H1 (cell line): ENCODE measurements at regions not wholly inside any gene's neighbourhood (a gene's known extent, or its start where the extent isn't known, plus 50 kb on each side); places are given as distances from the start of the nearest gene placed in this dataset.

Source experiments
- CTCF ChIA-PET: fragments of 300-600 bp; sonication (Branson Sonifier 250); formaldehyde crosslinking; loops from one replicate; lab custom pipeline; 2021; ENCODE audit not compliant: partially characterized antibody; lab: Charles Lee
- POLR2A ChIA-PET: fragments of 300-600 bp; sonication (Branson Sonifier 250); formaldehyde crosslinking; loops from one replicate; lab custom pipeline; 2021; ENCODE audit warnings: inconsistent platforms; ENCODE audit not compliant: partially characterized antibody; lab: Charles Lee
- DNase-seq, 2 experiments: peaks; one replicate each; pipeline versions ENCODE4 v3.0.0 to v3.0.0-alpha.2; 2010 to 2022; ENCODE audit warnings: low spot score in 2 of 2, low read depth in 1 of 2, mixed read lengths in 1 of 2
- FAIRE-seq: peaks from 2 replicates; lab custom pipeline; 2011; peaks lifted over from hg19 to GRCh38; lab: Jason Lieb, UNC
- H2AFZ ChIP-seq: 2 replicates; pipeline ENCODE4 v1.8.1; 2012; ENCODE audit warnings: low read length, inconsistent platforms
- H2AK5ac ChIP-seq: 2 replicates; pipeline ENCODE4 v1.6.1; 2013; ENCODE audit warnings: low read depth, low read length
- H2BK120ac ChIP-seq: replicated peaks from 2 replicates; pipeline ENCODE3; 2013; ENCODE audit warnings: low read depth, low read length, inconsistent platforms
- H2BK12ac ChIP-seq: 2 replicates; pipeline ENCODE4 v1.6.1; 2013; ENCODE audit warnings: low read depth, low read length
- H2BK15ac ChIP-seq: 2 replicates; pipeline ENCODE4 v1.6.1; 2013; ENCODE audit warnings: low read length
- H2BK20ac ChIP-seq: 2 replicates; pipeline ENCODE4 v1.6.1; 2013; ENCODE audit warnings: low read length
- H2BK5ac ChIP-seq: 2 replicates; pipeline ENCODE4 v1.6.1; 2013; ENCODE audit warnings: low read depth, low read length
- H3K14ac ChIP-seq: 2 replicates; pipeline ENCODE4 v1.6.1; 2013; ENCODE audit warnings: inconsistent platforms; ENCODE audit not compliant: insufficient read length
- H3K18ac ChIP-seq: 2 replicates; pipeline ENCODE4 v1.6.1; 2013; ENCODE audit warnings: low read length; ENCODE audit errors: extremely low read depth
- H3K23ac ChIP-seq: 2 replicates; pipeline ENCODE4 v1.6.1; 2013; ENCODE audit warnings: inconsistent platforms; ENCODE audit not compliant: insufficient read length
- H3K23me2 ChIP-seq: 2 replicates; pipeline ENCODE4 v1.6.1; 2013; ENCODE audit warnings: low read depth, low read length
- H3K27ac ChIP-seq: 2 replicates; pipeline ENCODE4 v1.6.1; 2011; ENCODE audit warnings: low read depth, low read length, inconsistent platforms
- H3K27me3 ChIP-seq, 4 experiments: replicated peaks in 1 of 4; 1 replicate in 1 of 4; 2 replicates in 3 of 4; pipeline versions ENCODE4 v1.6.1 to v1.8.1; 2011 to 2013; ENCODE audit warnings: low read length in 3 of 4, mild to moderate bottlenecking in 3 of 4, inconsistent platforms in 2 of 4, mixed read lengths in 2 of 4, moderate library complexity in 1 of 4; ENCODE audit not compliant: control insufficient read depth in 3 of 4, insufficient read depth in 3 of 4; ENCODE audit errors: extremely low read depth in 1 of 4
- H3K36me3 ChIP-seq, 4 experiments: 2 replicates each; pipeline versions ENCODE4 v1.6.1 to v1.8.1; 2011 to 2013; ENCODE audit warnings: mild to moderate bottlenecking in 4 of 4, low read length in 3 of 4, moderate library complexity in 2 of 4, control low read depth in 1 of 4, inconsistent platforms in 1 of 4; ENCODE audit not compliant: insufficient read depth in 4 of 4, control insufficient read depth in 2 of 4
- H3K4ac ChIP-seq: replicated peaks from 2 replicates; pipeline ENCODE3; 2013; ENCODE audit warnings: low read length, low read depth, mixed read lengths, inconsistent platforms; ENCODE audit not compliant: insufficient read length
- H3K4me1 ChIP-seq, 4 experiments: replicated peaks in 1 of 4; 1 replicate in 1 of 4; 2 replicates in 3 of 4; pipeline versions ENCODE4 v1.6.1 to v1.8.1; 2011 to 2013; ENCODE audit warnings: low read length in 3 of 4, inconsistent platforms in 2 of 4, mixed read lengths in 1 of 4; ENCODE audit not compliant: insufficient read depth in 4 of 4, control insufficient read depth in 3 of 4
- H3K4me2 ChIP-seq, 2 experiments: 2 replicates each; pipeline versions ENCODE4 v1.6.1 to v1.8.1; 2011 to 2013; ENCODE audit warnings: low read depth in 2 of 2, low read length in 2 of 2, control low read depth in 1 of 2, inconsistent platforms in 1 of 2, mild to moderate bottlenecking in 1 of 2; ENCODE audit not compliant: insufficient read depth in 1 of 2
- H3K4me3 ChIP-seq, 4 experiments: fragments of 200-600, 300-600 bp in 1 of 4; sonication (generic), shearing (Covaris generic), sonication (Bioruptor Twin) in 1 of 4; 2 replicates each; pipeline versions ENCODE4 v1.5.1 to v1.8.1; 2011 to 2016; ENCODE audit warnings: low read length in 4 of 4, low read depth in 3 of 4, control low read depth in 2 of 4, inconsistent platforms in 2 of 4, mild to moderate bottlenecking in 2 of 4, mixed read lengths in 1 of 4, moderate library complexity in 1 of 4; ENCODE audit not compliant: insufficient read depth in 2 of 4; ENCODE audit errors: extremely low read depth in 1 of 4
- H3K56ac ChIP-seq: replicated peaks from 2 replicates; pipeline ENCODE3; 2013; ENCODE audit warnings: low read depth, mild to moderate bottlenecking, mixed read lengths, low read length, inconsistent platforms; ENCODE audit not compliant: insufficient read length
- H3K79me1 ChIP-seq: 2 replicates; pipeline ENCODE4 v1.6.1; 2013; ENCODE audit warnings: low read depth, low read length, control low read depth
- H3K79me2 ChIP-seq, 2 experiments: 2 replicates each; pipeline versions ENCODE4 v1.6.1 to v1.8.1; 2012 to 2013; ENCODE audit warnings: low read length in 2 of 2, mild to moderate bottlenecking in 2 of 2, inconsistent platforms in 1 of 2; ENCODE audit not compliant: insufficient read depth in 2 of 2, control insufficient read depth in 1 of 2
- H3K9ac ChIP-seq, 4 experiments: replicated peaks in 1 of 4; 1 replicate in 1 of 4; 2 replicates in 3 of 4; pipeline versions ENCODE4 v1.6.1 to v1.8.1; 2011 to 2013; ENCODE audit warnings: low read depth in 3 of 4, low read length in 3 of 4, control low read depth in 2 of 4, mild to moderate bottlenecking in 2 of 4, moderate library complexity in 2 of 4, inconsistent platforms in 1 of 4; ENCODE audit errors: extremely low read depth in 1 of 4
- H3K9me3 ChIP-seq, 2 experiments: 2 replicates each; pipeline versions ENCODE4 v1.6.1 to v1.8.1; 2012 to 2013; ENCODE audit warnings: mild to moderate bottlenecking in 2 of 2, moderate library complexity in 2 of 2, control low read depth in 1 of 2, inconsistent platforms in 1 of 2, low read depth in 1 of 2, low read length in 1 of 2, mixed read lengths in 1 of 2; ENCODE audit not compliant: insufficient read depth in 2 of 2
- H4K20me1 ChIP-seq, 2 experiments: replicated peaks in 1 of 2; 2 replicates each; pipeline versions ENCODE3 to v1.8.1; 2011 to 2013; ENCODE audit warnings: inconsistent platforms in 2 of 2, low read length in 2 of 2, mild to moderate bottlenecking in 1 of 2; ENCODE audit not compliant: insufficient read depth in 2 of 2, control insufficient read depth in 1 of 2
- H4K5ac ChIP-seq: 2 replicates; pipeline ENCODE4 v1.6.1; 2013; ENCODE audit warnings: low read length, low read depth, mixed read lengths, inconsistent platforms; ENCODE audit not compliant: insufficient read length
- H4K8ac ChIP-seq: 2 replicates; pipeline ENCODE4 v1.8.0; 2013; ENCODE audit warnings: mild to moderate bottlenecking, moderate library complexity, low read length, inconsistent platforms; ENCODE audit not compliant: insufficient read depth; ENCODE audit errors: extremely low read depth
- H4K91ac ChIP-seq: replicated peaks from 2 replicates; pipeline ENCODE3; 2013; ENCODE audit warnings: low read length, mixed read lengths, inconsistent platforms; ENCODE audit not compliant: insufficient read length
- BACH1 ChIP-seq: IDR thresholded peaks from 2 replicates; pipeline ENCODE4 v1.6.1; 2012; ENCODE audit warnings: low read length, improper control_type of control experiment
- KDM4A ChIP-seq: IDR thresholded peaks from one replicate; pipeline ENCODE4 v1.7.1; 2012; ENCODE audit warnings: low read depth, mild to moderate bottlenecking, moderate library complexity, low read length, inconsistent platforms; ENCODE audit not compliant: severe bottlenecking
- TBP ChIP-seq: IDR thresholded peaks from 2 replicates; pipeline ENCODE4 v1.6.1; 2011; ENCODE audit warnings: low read depth, low read length, improper control_type of control experiment
- YY1 ChIP-seq: IDR thresholded peaks from 2 replicates; pipeline ENCODE4 v1.6.1; 2011; ENCODE audit warnings: low read depth, mild to moderate bottlenecking, low read length
- WGBS, 2 experiments: shearing (Covaris generic) in 1 of 2; methylation state at CpG; one replicate each; pipeline versions ENCODE4 v1.1.6 to v1.1.7; 2013 to 2015; ENCODE audit warnings: low lambda C conversion rate in 2 of 2, mixed read lengths in 2 of 2, inconsistent platforms in 1 of 2, low coverage in 1 of 2, missing lambda C conversion rate in 1 of 2; ENCODE audit not compliant: insufficient replicate concordance in 2 of 2, insufficient coverage in 1 of 2, insufficient read length in 1 of 2; ENCODE audit errors: extremely low coverage in 1 of 2, missing lambda C conversion rate in 1 of 2; 5-methylcytosine and 5-hydroxymethylcytosine counted together

DNA sequence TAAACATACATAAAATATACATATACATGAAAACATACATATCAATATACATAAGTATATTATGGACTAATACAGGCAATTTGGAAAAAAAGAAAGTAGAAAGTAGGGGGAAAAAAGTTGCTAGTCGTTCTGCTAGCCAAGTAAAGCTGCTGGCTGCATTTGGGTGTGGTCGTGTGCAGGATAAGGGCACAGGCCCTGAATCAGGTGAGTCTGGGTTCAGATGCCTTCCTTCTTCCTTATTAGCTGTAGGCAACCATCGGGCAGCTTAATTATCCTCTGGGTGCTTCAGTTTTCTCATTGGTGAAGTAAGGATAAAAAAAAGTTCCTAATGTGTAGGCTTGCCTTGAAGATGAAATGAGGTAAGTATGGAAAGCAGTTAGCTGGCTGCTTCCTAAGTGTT, 59.2 kb upstream of the SPRY4 start:
- no peaks in the 10 kb centered on the region for H3K79me1 ChIP-seq

More for the DNA sequence above, 59.2 kb upstream of the SPRY4 start:
- Histone ChIP-seq H3K4me1 (peaks cover 2 to 7% (median 5%) of the 10 kb centered on the region in 4 experiments; a peak in 6 of 7 replicates), H2AK5ac (no peak overlapping the region), H4K91ac (no peak overlapping the region), H3K18ac (no peak overlapping the region), H3K9me3 (no peaks in the 10 kb centered on the region), H2BK20ac (no peak overlapping the region), H3K79me2 (no peaks in the 10 kb centered on the region), H4K8ac (no peak overlapping the region), H4K5ac (no peak overlapping the region), H3K9ac (no peak overlapping the region; a peak in 1 of 7 replicates), H3K14ac (no peak overlapping the region), H2BK120ac (no peak overlapping the region), H3K56ac (no peak overlapping the region), H3K27ac (no peak overlapping the region), H3K23ac (no peak overlapping the region), H3K4me3 (no peak overlapping the region), H3K4me2 (no peak overlapping the region), H4K20me1 (no peaks in the 10 kb centered on the region), H3K27me3 (no peaks in the 10 kb centered on the region), H2BK12ac (no peak overlapping the region), H2BK5ac (no peak overlapping the region), H3K4ac (no peak overlapping the region), H3K36me3 (no peaks in the 10 kb centered on the region), H2AFZ (no peak overlapping the region), H2BK15ac (no peak overlapping the region), H3K23me2 (no peaks in the 10 kb centered on the region)
- ChIA-PET CTCF (interaction anchor here (0.6 to 1.2 kb wide), 3 partner anchors 60 to 166 kb away, joined by 3 to 5 read pairs (median 3); no protein-coding TSS in a partner anchor), POLR2A (interaction anchor here (0.6 to 0.7 kb wide), 3 partner anchors 16 to 1376 kb away, joined by 3 to 4 read pairs (median 3); no protein-coding TSS in a partner anchor)
- no peak for FAIRE-seq
- no peak for TF ChIP-seq BACH1
- TF ChIP-seq TBP = no peak
- no peak for TF ChIP-seq YY1
- TF ChIP-seq KDM4A = no peak
- DNase-seq = no peak
- 98% methylated on average over 3 of the region's 3 CpGs; no CpG with 5 or more reads in 1 of the 2 experiments for WGBS, 2 experiments
